K562 (cell line): ENCODE measurements at regions not wholly inside any gene's neighbourhood (a gene's known extent, or its start where the extent isn't known, plus 50 kb on each side); places are given as distances from the start of the nearest gene placed in this dataset.

ENCODE experiments used
- MAFF ChIP-seq: IDR thresholded peaks from 2 replicates; pipeline ENCODE4 v1.6.1; 2012; ENCODE audit warnings: low read length, improper control_type of control experiment
- POLR2A ChIP-seq: fragments of 450-650 bp; conservative IDR thresholded peaks from 2 replicates; pipeline ENCODE4 v1.6.1; 2016

DNA sequence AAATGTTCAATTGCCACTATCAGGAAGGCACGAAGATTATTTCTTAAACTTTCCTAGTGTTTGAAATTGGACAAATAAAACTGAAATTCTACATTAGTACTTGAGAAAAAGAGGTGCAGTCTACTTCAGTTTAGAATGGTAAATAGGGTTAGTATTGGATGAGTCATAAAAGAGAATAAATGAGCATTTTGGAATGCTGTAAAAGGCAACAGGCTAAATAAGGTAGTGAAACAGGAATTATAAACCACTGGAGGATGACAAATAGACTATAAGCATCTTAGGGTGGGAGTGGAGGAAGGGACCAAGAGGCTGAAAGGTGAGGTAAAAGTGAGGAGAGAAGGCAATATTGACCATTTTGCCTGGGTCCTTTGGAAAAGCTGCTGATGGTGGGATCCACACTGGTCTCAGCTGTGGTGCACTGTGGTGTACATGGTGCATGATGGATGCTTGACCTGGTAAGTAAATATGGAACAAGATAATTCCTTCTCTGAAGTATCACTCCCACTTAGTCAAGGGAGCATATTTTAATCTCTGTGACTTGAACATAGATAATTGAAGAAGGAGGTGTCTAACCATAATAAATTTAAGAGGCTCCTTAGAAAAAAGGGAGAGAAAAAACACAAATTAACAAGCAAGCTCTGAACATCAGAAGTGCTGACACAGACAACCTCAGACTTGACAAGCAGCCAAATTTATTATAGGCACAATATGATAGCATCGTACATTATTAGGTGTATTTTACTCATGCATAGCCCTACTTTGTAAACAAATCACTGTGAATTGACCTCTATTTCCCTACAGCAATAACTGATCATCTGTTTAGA is 76.4 kb upstream of the SCIN start:
- TF ChIP-seq MAFF (no peak), POLR2A (no peak)
